OCI-M2 (cell line): ENCODE measurements at regions not wholly inside any gene's neighbourhood (a gene's known extent, or its start where the extent isn't known, plus 50 kb on each side); places are given as distances from the start of the nearest gene placed in this dataset.

Experiments
- DNase-seq: peaks from one replicate; lab custom pipeline; 2025; ENCODE audit not compliant: unreplicated experiment; lab: John Stamatoyannopoulos, UW

DNA sequence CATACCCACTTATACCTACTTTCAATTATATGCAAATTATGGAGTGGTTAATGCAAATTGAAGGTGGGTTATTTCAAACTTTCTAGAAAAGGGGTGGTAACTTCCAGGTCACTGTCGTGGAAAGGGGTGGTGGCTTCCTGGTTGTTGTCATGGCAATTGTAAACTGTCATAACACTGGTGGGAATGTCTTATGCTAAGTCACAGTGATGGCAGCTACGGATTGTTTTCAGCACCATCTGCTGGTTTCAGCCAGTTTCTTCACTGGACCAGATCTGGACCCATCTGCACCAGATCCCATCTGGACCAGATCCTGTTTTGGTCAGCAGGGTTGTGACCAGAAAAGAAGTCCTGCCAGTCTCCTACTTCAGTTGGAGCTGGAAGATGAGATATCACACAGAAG, 1469.3 kb downstream of the AACS start:
- DNase-seq = no peak

GRCh38 chr12:126534942-126535341, 1469.7 kb downstream of the AACS start:
- no peak for DNase-seq

DNA sequence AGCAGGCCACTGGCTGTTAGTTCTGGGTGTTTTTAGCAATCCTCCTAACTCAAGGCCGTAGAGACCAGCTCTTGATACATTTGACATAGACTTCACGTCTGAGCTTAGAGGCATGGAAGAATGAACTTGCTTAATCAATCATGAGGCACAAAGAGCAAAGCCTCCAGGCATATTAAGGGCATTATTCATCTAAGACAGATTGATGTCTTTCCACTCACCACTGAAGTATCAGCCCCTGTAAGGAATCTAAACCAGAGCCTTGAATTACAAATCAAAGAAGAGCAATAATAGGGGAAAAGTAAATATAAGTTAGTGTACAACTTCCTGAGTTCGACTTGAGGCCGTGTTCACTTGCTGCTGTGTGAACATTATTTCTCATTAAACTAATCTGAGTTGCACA, 1470.7 kb downstream of the AACS start:
- DNase-seq = no peak

DNA sequence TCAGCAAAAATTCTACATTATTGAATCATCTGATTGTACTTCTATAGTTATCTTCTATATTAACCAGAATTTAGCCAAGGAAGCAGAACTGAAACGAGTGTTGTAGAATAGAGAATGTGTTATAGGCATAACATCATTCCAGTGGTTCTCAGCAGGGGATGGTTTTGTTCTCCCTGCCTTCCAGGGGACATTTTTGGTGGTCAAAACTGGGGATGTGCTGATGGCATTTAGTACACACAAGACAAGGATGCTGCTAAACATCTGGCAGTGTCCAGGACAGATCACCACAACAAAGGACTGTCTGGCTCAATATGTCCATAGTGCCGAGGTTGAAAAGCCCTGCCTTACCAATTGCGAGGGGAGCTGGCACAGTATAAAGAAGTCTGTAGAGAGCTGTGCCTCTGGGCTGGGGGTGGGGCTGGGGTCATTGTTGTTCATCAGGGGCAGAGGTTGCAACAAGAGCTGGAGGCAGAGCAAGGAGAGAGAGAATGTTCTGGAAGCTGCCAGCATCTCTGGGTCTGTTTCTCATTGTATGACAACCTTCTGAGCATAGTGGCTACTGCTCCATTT, 1472.8 kb downstream of the AACS start:
- DNase-seq = no peak

GRCh38 chr12:126538888-126539287, 1473.7 kb downstream of the AACS start:
- no peak for DNase-seq

DNA sequence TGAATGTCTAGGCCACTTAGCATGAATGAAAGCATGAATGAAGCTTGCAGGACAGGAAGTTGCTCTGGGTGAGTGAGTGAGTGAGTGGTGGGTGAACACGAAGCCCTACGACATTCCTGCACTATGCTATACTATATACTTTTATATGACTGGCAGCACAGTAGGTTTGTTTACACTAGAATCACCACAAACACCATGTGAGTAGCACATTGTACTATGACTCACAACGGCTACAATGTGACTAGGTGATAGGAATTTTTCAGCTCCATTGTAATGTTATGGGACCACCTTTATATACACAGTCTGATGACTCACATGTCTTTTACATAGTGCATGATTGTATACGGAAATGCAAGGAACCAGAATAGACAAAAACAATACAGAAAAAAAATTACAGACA, 1480.2 kb downstream of the AACS start:
- no peak for DNase-seq

DNA sequence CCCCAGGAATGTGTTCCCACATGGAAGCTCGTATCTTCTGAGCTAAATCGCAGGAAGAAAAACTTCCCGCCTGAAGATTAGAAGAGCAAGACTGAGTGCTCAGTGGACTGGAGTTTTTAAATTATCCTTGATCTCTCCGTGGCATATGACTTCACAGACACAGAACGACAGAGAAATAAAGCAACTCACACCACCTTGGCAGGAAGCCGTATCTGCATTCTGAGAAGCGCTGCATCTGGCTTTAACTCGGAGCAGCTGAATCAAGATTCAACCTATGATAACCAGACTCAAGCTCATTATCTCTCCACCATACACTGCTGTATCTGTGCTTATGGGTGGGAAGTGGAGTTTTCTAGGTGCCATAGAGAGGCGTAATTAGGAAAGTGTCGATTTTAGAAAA, 1482.7 kb downstream of the AACS start:
- no peak for DNase-seq

DNA sequence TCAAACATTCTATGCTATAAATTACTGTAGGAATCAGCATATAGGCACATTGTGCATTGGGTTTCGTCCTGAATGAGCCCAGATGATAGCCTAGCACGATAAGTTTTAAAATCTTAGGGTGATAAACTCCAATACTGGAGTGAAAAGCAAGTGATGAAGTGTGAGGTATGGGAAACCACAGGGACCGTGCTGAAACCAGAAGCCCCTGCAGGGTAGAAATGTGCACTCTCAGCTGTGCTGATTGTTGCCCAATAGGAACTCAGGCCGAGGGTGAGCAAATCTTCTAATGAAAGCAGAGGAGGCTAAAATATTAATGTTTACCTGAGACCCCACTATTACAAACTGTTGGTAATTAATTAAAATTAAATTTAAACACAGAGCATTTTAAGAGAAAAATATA, 1486.6 kb downstream of the AACS start:
- no peak for DNase-seq

DNA sequence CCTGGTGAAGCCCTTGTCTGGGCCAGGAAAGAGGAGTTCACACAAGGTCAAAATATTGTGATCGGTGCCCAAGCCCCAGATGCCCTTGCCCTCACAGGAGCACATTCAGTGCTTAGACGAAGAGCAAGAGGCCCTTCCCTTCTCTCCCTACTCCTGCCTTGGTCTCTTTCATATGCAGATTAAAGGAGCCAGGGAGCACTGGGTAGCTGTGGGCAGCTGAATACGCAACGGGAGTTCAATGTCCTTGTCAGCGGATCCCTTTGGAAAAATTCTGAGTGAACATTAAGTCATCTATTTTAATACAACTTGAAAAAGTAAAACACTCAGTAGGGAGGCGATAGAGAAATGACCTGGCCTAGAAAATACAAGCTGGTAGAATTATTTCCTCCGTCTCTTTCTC, 1489.4 kb downstream of the AACS start:
- no peak for DNase-seq

DNA sequence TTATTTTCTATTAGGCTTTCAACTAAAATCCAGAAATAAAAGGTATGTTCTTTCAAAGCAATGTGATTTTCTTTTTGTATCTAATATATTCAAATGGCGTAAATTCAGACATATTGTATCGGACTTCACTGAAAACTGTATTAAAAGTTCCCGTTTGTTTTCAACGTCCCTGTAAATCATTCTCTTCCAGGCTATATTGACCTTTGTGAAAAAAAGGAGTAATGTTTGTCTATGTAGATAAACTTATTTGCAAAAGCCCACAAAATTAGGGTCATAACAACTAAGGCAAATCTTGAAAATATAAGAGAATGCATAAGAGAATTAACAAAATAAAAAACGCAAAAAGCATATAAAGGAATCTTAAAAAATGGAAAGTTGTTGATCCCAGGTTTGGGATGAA, 1492.4 kb downstream of the AACS start:
- no peak for DNase-seq

GRCh38 chr12:126558219-126558618, 1493.0 kb downstream of the AACS start:
- no peak for DNase-seq

- no peak for DNase-seq
Measured at GRCh38 chr12:126558810-126559209, 1493.6 kb downstream of the AACS start.

- no peak for DNase-seq
Measured at GRCh38 chr12:126567016-126567415, 1501.8 kb downstream of the AACS start.

GRCh38 chr12:126569706-126570105, 1504.5 kb downstream of the AACS start:
- no peak for DNase-seq

- no peak for DNase-seq
Measured at GRCh38 chr12:126570566-126570965, 1505.3 kb downstream of the AACS start.

- no peak for DNase-seq
Measured at GRCh38 chr12:126572170-126572569, 1506.9 kb downstream of the AACS start.

- no peak for DNase-seq
Measured at GRCh38 chr12:126581655-126582054, 1516.4 kb downstream of the AACS start.

- DNase-seq = no peak
Measured at GRCh38 chr12:126582231-126582630, 1517.0 kb downstream of the AACS start.

DNA sequence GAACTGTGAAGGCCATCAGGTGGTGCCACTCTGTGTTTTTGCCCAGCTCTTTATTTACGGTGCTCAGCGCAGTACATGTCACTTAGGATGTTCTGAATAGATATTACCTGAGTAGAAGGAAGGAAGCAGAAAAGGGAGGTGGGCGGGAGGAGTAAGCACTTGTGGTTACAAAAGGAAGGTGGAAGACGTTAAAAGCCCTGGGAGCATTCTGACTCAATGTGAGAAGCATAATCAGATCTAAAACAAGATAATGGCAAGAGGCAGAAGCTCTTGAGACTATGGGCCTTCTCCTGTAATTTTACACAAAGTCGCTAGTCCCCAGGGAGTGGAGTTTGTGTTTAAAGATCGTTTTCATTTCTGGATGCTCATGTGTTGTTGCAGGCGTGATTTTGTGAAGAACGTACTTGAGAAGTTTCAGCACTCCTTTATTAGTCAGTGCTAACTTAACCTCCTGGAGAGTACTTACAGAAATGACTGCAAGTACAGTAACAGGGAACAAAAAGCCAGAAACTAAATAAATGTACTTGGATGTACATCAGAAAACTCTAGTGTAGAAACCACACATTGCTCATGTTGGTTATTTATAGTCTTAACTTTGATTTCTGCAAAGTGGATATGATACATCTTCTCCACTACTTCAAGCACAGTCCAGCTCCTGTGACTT, 1523.5 kb downstream of the AACS start:
- no peak for DNase-seq

- no peak for DNase-seq
Measured at GRCh38 chr12:126591533-126591932, 1526.3 kb downstream of the AACS start.

- DNase-seq = no peak
Measured at GRCh38 chr12:126601184-126602170, 1536.2 kb downstream of the AACS start.

- no peak for DNase-seq
Measured at GRCh38 chr12:126602612-126603011, 1537.4 kb downstream of the AACS start.
